GM18870 (cell line): ENCODE measurements at regions not wholly inside any gene's neighbourhood (a gene's known extent, or its start where the extent isn't known, plus 50 kb on each side); places are given as distances from the start of the nearest gene placed in this dataset.
"Not testable (repeated sequence)": the region's sequence is repeated elsewhere in the genome, so short reads cannot be mapped to it uniquely, and the experiment has no call there.

ENCODE experiments used
- ATAC-seq: cut with Tn5 transposase; IDR thresholded peaks from one replicate; pipeline ENCODE4 v1.9.1; 2021; ENCODE audit warnings: moderate library complexity; ENCODE audit not compliant: unreplicated experiment

DNA sequence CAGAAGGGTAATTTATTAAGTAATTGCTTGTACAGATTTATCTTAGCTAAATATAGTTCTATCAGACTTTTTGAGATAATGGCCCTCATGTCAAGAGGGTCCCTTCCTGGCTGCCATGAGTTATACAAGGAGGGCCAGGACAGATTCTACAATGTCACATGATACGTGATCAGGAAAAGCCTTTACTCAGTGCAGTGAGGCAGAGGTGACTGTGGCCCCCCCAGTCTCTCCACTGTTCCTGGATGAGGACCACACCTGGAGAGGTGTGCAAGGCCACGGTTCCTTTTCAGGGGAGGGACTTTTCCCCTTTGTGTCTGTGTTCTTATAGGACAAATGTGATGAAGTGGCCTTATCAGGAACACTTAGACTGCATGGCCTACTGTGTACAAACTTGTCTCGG is 54.3 kb upstream of the LRCH1 start:
- no peak for ATAC-seq

DNA sequence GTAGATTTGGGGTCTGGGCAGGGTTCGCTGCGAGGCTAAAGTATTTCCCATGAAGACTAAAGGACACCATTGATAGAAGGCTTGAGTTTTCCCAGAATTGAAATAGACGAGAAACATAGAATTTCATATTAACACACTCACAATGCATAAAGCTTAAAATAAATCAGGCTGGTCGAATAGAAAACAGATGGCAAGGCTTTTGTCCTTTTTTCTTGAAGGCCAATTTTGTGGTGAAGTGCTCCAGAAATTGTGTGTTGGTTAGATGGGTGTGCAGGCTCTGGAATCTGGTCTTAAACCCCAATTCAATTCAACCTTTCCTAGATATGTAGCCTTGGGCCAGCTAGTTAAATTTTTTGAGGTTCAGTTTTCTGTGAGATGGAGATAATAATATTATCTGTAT is 56.9 kb upstream of the LRCH1 start:
- ATAC-seq: no peak

DNA sequence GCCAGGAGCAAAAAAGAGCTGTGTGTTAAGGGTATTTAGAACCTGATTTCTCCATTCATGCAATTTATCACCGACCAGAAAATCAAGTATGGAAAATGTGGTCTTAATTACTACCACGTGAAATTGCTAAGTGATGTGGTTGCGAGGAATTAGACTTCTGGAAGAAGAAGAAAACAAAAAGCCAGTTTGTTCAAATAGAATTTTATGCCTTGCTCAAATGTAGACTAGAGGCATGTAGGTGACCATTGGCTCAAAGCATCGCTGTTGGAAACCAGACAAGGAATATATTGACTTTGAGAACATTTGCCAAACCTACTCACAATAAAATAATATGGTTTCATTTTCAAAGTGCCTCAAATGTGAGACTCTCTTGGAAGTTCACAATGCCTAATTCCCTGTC is 57.3 kb upstream of the LRCH1 start:
- ATAC-seq: no peak

DNA sequence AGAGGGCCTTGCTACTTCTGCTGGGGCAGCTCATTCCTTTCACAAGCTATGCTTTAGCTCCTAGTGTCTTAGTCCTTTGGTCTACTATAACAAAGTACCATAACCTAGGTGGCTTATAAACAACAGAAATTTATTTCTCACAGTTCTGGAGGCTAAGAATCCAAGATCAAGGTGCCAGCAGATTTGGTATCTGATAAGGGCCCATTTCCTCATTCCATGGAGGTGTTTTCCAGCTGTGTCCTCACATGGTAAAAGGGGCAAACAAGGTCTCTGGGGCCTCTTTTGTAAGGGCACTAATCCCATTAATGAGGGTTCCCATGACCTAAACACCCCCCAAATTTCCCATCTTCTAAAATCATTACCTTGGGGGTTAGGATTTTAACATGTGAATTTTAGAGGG is 57.9 kb upstream of the LRCH1 start:
- ATAC-seq: no peak

DNA sequence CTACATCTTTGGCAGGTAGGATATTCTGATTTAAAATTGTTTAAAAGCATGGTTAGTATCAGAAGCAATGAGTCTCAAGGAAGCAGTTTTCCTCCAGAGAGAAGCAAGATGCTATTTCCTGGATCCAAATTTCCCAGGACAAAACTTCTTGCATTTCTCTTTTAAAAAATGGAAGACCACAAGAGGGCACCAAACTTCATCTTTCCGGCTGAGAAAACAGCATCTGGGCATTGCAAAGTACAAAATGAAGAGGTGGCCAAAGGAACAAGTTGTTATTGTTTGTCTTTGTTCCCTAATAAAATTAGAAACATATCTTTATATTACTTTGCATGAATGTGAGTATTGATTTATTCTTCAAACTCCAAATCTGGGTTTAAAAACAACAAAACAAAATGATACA is 60.0 kb upstream of the LRCH1 start:
- ATAC-seq: no peak

DNA sequence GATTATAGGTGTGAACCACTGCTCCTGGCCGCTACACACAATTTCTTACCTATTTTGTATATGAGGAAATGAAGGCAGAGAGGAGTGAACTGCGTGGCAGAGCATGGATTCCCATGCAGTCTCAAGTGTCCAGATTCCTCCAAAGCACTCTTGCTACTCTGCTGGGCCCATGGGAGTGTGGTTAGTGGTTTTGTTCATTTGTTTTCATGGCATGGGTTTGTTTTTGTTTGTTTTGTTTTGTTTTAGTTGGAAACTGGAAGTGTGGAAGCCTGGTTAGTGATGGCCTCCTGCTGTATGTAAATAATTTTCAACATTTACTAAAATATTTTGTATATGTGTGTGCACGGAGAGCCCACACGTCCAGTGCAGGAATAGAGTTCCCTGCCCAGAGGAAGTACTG is 61.3 kb upstream of the LRCH1 start:
- no peak for ATAC-seq

DNA sequence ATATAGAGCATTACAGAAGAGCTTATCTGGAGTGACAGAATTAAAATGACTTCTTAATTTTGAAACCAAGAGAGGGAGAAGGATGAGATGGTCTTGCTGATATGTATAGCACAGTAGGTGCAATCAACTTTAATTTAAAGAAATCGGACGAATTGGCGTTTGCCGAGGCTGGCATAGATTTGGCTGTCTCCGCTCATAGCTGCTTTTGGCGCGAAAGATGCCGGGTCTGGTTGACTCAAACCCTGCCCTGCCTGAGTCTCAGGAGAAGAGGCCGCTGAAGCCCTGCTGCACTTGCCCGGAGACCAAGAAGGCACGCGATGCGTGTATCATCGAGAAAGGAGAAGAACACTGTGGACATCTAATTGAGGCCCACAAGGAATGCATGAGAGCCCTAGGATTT is 62.3 kb upstream of the LRCH1 start:
- ATAC-seq: not testable (repeated sequence)

DNA sequence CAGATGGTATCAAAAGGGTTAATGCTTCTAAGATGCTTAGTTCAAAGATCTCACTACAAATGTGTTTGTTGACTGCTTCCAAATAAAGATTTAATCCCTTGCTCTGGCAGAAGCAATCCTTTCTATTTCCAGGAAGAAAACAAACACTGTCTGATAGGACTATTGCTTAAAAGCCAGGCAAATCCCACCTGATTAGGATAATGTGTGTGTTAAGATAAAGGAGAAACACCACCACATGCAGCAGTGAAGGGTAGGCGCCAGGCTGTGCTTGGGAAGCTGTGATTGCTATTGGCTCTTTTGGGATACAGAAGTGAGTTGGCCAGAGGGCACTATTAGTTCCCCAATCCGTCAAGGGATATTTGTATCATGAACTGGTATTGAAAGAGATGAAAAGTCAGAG is 62.8 kb upstream of the LRCH1 start:
- no peak for ATAC-seq

DNA sequence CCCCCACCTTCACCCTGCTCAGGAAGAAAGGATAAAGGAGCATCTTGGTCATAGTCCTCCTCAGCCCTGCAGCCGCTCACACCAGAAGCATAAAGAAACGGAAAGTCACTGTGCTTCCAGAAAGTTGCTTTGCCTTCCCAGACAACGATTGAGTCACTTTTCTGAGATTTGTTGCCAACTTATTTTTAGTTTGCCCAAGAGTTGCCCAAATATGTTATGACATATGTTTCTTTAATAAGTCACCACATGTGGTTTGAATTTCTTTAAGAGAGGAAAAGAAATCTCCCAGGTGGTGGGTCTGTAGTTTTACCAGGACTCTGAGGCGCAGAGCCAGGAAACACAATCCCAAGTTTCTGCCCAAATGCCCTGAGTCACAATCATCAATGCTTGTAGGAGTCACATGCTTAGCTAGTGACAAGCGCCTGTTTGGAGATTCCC is 63.4 kb upstream of the LRCH1 start:
- ATAC-seq: no peak

DNA sequence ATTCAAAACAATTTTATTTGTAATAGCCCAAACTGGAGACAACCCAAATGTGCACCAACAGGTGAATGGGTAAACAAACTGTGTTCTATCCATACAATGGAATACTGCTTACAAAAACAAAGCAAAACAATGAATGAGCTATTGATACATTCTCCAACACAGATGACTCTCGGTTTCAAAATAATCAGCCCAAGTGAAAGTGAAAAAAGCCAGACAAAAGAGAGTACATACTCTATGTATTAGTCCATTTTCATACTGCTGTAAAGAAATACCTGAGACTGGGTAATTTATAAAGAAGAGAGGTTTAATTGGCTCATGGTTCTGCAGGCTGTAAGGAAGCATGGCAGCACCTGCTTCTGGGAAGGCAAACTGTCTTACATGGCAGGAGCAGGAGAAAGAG is 65.2 kb upstream of the LRCH1 start:
- no peak for ATAC-seq

DNA sequence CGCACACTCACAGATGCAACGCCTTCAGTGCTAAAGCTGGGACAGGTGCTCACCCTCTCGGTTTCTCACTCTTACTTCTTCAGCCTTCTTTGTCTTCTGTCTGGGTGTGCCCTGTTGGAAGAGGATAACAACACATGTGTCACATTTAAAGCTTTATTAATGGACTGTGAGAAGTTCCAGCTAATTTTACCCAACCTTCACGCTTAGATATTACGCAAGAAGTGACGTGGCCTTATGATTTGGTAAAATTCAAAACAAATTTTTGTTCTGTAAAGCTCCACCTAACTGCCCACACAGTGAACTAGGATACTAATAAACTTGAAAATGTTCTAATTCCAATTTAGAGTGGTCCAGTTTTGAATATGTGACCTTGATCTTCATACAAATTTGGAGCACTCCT is 66.7 kb upstream of the LRCH1 start:
- no peak for ATAC-seq

DNA sequence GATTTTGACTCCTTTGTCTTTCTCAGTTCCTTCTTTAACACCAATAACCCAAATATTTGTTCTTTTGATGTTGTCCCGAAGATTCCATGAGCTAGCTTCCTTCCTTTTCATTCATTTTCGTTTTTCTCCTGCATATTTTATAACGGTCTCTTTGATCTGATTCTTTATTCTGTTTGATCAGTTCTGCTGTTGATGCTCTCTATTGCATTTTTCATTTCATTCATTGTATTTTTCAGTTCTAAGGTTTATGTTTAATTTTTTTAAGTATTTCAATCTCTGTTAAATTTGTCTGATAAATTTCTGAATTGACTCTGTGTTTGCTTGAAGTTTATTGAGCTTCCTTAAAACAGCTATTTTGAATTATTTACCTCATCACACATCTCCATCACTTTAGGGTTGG is 68.4 kb upstream of the LRCH1 start:
- no peak for ATAC-seq

DNA sequence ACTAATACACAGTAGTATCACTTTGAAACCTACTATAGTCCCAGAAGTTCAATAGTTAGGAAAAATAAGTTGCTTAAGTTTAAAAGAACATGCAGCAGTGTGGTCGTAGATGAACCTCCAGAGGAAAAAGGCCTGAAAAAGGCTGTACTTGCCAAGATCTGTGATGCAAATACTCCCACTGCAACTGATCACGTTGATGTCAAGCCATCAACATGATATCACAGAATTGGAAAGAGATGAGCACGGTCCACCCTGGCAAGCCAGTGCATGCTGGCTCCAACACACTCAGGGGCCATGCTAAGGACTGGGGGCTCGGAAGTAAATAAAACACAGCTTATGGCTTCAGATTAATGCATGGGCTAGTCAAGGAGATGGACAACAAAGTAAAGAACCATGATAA is 71.8 kb upstream of the LRCH1 start:
- ATAC-seq: no peak

DNA sequence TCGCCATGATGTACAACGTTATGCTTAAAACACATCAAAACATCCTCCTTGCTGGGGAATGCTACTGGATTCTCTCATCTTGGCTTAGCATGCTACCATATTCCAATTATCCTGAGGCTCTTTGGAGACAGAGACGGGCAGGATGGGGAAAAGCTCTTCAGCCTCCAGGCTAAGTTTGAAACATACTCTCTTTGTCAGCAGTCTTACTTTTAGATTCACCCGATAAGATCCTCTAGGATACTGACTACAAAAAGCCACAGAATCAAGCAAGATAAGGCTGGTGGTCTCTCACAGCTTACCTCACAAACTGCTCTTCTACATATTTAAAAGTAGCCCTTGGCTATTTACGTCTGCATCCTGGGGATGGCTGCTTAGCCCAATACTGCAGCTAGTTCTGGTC is 72.8 kb upstream of the LRCH1 start:
- ATAC-seq: no peak

DNA sequence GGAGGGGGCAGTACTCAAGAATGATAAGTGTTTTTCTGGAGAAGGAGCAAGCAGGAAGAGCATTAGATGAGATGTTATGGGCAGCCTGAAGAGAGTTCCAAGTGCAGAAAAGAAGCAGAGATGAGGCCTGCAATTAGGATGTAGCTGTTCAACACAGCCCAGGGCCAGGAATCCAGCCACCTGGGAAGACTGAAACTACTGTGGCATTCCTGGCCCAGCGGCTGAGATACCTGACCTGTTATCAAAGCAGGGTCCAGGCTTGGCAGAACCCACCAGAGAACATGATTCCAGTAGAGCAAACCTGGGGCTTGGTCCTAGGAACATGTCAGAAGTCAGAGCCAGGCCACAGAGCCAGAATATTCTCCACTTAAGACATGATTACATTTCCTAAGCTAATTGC is 73.3 kb upstream of the LRCH1 start:
- ATAC-seq: no peak

DNA sequence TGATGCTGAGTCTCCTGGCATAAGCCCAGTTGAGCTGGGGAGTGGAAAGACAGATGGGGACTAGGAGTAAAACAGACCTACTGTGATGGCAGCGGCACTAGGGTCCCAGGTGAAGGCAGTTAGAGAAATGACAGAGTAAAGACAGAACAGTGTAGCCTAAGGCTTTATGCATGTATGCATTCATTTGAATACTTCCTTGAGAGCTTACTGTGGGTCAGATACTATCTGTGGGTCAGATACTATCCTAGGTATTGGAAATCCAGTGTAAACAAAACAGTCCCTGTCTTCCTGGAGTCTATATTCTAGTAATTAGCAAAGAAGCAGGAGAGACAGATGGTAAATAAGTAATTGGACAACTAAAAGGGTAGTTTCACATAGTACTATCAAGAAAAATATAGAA is 73.7 kb upstream of the LRCH1 start:
- ATAC-seq: no peak

DNA sequence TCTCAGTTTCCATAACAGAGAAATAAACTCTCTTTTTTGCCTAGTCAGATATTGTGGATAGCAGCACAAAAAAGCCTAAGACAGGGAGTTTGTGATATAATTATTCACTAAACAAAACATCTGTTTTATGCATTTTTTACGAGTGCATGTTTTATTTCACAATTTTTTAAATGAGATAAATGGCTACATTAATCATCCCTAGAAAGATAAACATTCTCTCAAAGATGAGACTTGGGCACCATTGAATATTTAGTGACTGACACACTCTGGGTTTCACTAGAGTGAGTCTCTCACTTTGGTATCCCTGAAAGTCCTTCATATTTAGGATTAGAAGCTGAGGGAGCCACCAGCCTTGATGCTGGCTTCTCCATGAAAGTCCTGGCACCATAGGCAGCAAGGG is 74.3 kb upstream of the LRCH1 start:
- no peak for ATAC-seq

DNA sequence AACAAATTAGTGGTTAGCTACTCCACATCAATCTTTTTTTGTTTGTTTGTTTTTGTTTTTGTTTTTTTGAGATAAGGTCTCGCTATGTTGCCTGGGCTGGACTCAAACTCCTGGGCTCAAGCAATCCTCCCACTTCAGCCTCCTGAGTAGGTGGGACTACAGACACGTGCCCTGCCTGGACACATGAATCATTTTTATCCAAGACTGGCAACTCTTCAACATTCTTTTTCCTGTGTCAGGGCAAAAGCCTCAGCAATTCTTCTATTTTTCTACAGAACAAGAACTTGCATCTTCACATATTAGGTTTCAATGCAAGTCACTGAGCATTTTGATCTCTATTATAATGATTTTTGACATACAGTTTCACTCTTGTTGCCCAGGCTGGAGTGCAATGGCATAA is 76.8 kb upstream of the LRCH1 start:
- ATAC-seq: no peak

DNA sequence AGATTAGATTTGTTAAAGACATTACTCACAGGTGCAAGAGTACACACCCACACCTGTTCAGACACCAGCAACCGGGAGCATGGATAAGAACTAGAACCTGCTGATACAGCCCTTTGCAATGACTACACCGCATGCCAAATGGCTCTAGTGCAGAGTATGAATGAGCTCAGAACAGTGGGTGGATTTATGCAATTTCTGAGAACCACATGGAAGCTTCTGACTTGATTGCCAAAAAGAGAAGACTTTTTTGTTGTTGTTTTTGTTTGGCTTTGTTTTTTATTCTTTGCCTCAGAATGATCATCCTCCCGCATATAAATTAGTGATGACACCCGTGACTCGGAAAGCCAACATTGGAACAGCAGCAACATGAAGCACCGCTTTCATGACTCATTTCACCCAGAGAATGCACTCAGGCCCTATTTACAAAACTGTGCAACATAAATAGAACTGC is 77.4 kb upstream of the LRCH1 start:
- no peak for ATAC-seq

DNA sequence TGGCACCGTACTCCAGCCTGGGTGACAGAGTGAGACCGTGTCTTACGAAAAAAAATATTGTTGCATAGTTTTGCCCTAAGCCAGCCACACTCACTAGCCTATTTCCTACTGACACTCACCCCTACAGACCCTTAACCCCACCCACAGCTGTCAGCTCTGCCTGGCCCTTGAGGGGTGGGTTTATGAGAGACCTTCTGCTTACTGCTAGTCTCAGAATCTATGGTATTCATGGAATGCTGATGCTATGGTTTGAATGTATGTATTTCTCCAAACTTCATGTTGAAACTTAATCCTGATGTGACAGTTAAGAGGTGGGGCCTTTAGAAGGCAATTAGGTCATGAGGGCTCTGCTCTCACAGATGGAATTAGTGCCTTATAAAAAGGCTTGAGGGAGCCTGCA is 79.2 kb upstream of the LRCH1 start:
- ATAC-seq: no peak

DNA sequence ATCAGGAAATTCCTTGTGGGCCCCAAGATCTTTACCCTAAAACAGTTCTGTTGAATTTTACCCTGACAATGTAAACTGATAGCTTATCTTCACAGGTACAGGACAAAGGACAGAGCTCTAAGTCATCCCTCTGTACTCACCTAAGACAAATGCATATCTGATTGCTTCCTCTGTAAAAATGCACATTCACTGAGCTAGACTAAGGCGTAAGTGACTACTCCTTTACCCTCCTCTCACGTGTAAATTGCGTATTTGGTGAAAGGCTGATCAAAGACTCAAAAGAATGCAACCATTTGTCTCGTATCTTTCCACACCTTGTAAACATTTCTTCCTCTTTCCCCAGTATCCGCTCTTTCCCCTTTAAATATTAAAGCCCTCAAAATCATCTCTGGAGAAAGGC is 80.6 kb upstream of the LRCH1 start:
- no peak for ATAC-seq

DNA sequence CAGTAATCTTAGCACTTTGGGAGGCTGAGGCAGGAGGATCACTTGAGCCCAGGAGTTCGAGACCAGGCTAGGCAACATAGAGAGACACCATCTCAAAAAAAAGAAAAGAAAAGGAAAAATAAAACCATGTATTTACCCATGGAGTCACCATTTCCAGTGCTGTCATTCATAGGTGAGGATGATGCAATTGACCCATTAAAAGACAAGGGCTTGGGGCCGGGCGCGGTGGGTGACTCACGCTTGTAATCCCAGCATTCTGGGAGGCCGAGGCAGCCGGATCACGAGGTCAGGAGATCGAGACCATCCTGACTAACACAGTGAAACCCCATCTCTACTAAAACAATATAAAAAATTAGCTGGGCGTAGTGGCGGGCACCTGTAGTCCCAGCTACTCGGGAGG is 82.6 kb upstream of the RUBCNL start:
- not testable (repeated sequence) for ATAC-seq

DNA sequence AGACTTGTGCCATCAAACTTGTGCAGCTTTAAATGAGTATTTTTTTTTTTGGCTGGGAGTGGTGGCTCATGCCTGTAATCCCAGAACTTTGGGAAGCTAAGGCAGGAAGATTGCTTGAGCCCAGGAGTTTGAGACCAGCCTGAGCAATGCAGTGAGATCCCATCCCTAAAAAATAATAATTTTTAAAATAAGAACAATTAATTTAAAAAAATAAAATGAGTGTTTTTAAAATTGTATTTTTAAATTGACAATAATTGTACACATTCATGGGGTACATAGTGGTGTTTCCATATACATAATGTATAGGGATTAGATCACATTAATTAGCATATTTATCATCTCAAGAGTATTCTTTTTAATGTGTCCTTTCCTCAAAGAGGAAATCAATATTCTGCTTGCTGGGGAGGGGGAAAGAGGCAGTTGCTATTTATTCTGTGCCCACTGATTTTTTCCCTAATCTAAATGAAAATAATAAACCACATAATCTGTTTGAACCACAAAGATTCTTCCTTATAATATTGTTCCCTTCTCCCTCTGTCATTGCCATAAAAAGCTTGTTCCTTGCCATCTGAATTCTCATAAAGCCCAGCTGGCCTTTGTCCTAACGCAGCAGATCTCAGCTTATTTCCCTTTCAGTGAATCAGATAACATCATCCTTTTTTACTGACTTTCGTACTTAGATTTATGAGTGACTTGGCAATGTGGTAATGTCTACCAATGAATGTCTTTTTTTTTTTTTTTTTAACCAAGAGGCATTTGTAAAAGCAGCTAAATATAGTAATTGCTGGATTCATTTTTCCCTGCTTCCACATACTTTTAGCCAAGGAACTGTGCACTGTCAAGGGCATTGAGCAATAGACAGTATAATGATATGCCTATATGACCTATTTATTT is 81.8 kb upstream of the RUBCNL start:
- ATAC-seq: no peak
